Panc1 (cell line): ENCODE measurements at regions not wholly inside any gene's neighbourhood (a gene's known extent, or its start where the extent isn't known, plus 50 kb on each side); places are given as distances from the start of the nearest gene placed in this dataset.

ENCODE experiments used
- ATAC-seq: fragments of 200-7000 bp; cut with Tn5 transposase; 2 replicates; pipeline ENCODE4 v1.9.1; 2020; ENCODE audit warnings: mild to moderate bottlenecking, moderate library complexity
- BruUV-seq: library from RNA; stranded (reverse); fragments of 400-500 nt; replicated peaks from 2 replicates; lab custom pipeline; 2021; lab: Mats Ljungman, UMichigan
- CTCF ChIA-PET: fragments of 300-600 bp; sonication (Branson Sonifier 250); formaldehyde crosslinking; loops from one replicate; lab custom pipeline; 2022; ENCODE audit warnings: antibody characterized with exemption; lab: Charles Lee
- POLR2A ChIA-PET: fragments of 300-600 bp; sonication (Branson Sonifier 250); formaldehyde crosslinking; loops from one replicate; lab custom pipeline; 2022; ENCODE audit warnings: antibody characterized with exemption; lab: Charles Lee
- DNase-seq: peaks from one replicate; pipeline ENCODE4 v3.0.0-alpha.2; 2010; ENCODE audit warnings: low read depth, low spot score
- H3K27ac ChIP-seq: 2 replicates; pipeline ENCODE4 v1.5.1; 2011; ENCODE audit warnings: mild to moderate bottlenecking, low read length, inconsistent platforms
- H3K27me3 ChIP-seq: fragments of 200-500 bp; sonication (Bioruptor generic); 2 replicates; pipeline ENCODE4 v1.6.0; 2014; ENCODE audit warnings: low read length, inconsistent platforms; ENCODE audit not compliant: control insufficient read depth, insufficient read depth
- H3K36me3 ChIP-seq: fragments of 200-500 bp; sonication (Bioruptor generic); 2 replicates; pipeline ENCODE4 v1.5.1; 2014; ENCODE audit warnings: inconsistent platforms, mild to moderate bottlenecking, low read length, moderate library complexity; ENCODE audit not compliant: control insufficient read depth, insufficient read depth
- H3K4me1 ChIP-seq: 2 replicates; pipeline ENCODE4 v1.5.1; 2011; ENCODE audit warnings: inconsistent platforms, mild to moderate bottlenecking, low read length, moderate library complexity; ENCODE audit not compliant: control insufficient read depth, insufficient read depth
- H3K4me3 ChIP-seq, 2 experiments: 2 replicates each; pipeline ENCODE4 v1.5.1; 2011 to 2012; ENCODE audit warnings: low read depth in 2 of 2, low read length in 2 of 2, mild to moderate bottlenecking in 2 of 2, inconsistent platforms in 1 of 2, moderate library complexity in 1 of 2
- H3K9me3 ChIP-seq: fragments of 200-500 bp; sonication (Bioruptor generic); 2 replicates; pipeline ENCODE4 v1.5.1; 2014; ENCODE audit warnings: low read depth, mild to moderate bottlenecking, inconsistent platforms, low read length, moderate library complexity; ENCODE audit not compliant: control insufficient read depth, insufficient read depth
- POLR2AphosphoS5 ChIP-seq: IDR thresholded peaks from 2 replicates; pipeline ENCODE4 v1.6.1; 2012; ENCODE audit warnings: mild to moderate bottlenecking, low read depth, low read length, moderate library complexity
- SIN3A ChIP-seq: IDR thresholded peaks from 2 replicates; pipeline ENCODE4 v1.6.1; 2012; ENCODE audit warnings: low read depth, mild to moderate bottlenecking, low read length, moderate library complexity, borderline replicate concordance; ENCODE audit not compliant: insufficient read depth
- TCF7L2 ChIP-seq: IDR thresholded peaks from 2 replicates; pipeline ENCODE4 v1.6.1; 2011; ENCODE audit warnings: mild to moderate bottlenecking, low read depth, low read length, inconsistent platforms
- in situ Hi-C: cut with HindIII; loops from 2 replicates; pipeline ENCODE4 v1.10.0; 2016; ENCODE audit warnings: low sequenced_read_pairs, low pct_unique_long_range_greater_than_20kb
- intact Hi-C: fragments of 100-400 bp; cut with micrococcal nuclease; formaldehyde crosslinking; loops from one replicate; pipeline ENCODE4 v1.10.0; 2022; ENCODE audit not compliant: unreplicated experiment
- TF ChIP-seq, protein P1 (sequence below): fragments of 450-650 bp; IDR thresholded peaks from 2 replicates; pipeline ENCODE4 v1.5.1; 2017; ENCODE audit warnings: mild to moderate bottlenecking
- TF ChIP-seq, protein P2 (sequence below), 2 experiments: IDR thresholded peaks; 2 replicates each; pipeline ENCODE4 v1.6.1; 2011 to 2012; ENCODE audit warnings: low read depth in 2 of 2, control low read depth in 1 of 2, low read length in 1 of 2, mild to moderate bottlenecking in 1 of 2, moderate library complexity in 1 of 2; ENCODE audit not compliant: insufficient read depth in 1 of 2

DNA sequence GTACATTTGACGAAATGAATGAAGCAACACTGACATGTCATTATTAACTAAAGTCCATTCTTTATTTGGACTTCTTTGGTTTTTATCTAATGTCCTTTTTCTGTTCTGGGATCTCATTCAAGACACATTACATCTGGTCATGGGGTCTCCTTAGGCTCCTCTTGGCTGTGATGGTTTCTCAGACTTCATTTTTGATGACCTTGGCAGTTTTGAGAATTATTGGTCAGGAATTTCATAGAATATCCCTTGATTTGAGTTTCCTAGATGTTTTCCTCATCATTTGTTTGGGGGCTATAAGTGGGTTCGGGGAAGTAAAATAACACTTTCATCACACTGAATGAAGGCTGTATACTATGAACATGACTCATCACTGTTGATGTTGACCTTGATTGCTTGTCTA is 770.6 kb downstream of the AACS start:
- Histone ChIP-seq H3K4me1 (no peaks in the 10 kb centered on the region), H3K27ac (no peak overlapping the region), H3K36me3 (no peaks in the 10 kb centered on the region), H3K9me3 (no peaks in the 10 kb centered on the region), H3K27me3 (no peaks in the 10 kb centered on the region), H3K4me3 (no peak overlapping the region)
- no TSS peak for BruUV-seq
- no peak for DNase-seq
- CTCF ChIA-PET: no interaction called here
- intact Hi-C loops: no loop called here
- ATAC-seq: no peak
- POLR2A ChIA-PET: no interaction called here
- in situ Hi-C loops: no loop called here
- TF ChIP-seq, protein P1, sequence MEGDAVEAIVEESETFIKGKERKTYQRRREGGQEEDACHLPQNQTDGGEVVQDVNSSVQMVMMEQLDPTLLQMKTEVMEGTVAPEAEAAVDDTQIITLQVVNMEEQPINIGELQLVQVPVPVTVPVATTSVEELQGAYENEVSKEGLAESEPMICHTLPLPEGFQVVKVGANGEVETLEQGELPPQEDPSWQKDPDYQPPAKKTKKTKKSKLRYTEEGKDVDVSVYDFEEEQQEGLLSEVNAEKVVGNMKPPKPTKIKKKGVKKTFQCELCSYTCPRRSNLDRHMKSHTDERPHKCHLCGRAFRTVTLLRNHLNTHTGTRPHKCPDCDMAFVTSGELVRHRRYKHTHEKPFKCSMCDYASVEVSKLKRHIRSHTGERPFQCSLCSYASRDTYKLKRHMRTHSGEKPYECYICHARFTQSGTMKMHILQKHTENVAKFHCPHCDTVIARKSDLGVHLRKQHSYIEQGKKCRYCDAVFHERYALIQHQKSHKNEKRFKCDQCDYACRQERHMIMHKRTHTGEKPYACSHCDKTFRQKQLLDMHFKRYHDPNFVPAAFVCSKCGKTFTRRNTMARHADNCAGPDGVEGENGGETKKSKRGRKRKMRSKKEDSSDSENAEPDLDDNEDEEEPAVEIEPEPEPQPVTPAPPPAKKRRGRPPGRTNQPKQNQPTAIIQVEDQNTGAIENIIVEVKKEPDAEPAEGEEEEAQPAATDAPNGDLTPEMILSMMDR: no peak
- TF ChIP-seq, protein P2, sequence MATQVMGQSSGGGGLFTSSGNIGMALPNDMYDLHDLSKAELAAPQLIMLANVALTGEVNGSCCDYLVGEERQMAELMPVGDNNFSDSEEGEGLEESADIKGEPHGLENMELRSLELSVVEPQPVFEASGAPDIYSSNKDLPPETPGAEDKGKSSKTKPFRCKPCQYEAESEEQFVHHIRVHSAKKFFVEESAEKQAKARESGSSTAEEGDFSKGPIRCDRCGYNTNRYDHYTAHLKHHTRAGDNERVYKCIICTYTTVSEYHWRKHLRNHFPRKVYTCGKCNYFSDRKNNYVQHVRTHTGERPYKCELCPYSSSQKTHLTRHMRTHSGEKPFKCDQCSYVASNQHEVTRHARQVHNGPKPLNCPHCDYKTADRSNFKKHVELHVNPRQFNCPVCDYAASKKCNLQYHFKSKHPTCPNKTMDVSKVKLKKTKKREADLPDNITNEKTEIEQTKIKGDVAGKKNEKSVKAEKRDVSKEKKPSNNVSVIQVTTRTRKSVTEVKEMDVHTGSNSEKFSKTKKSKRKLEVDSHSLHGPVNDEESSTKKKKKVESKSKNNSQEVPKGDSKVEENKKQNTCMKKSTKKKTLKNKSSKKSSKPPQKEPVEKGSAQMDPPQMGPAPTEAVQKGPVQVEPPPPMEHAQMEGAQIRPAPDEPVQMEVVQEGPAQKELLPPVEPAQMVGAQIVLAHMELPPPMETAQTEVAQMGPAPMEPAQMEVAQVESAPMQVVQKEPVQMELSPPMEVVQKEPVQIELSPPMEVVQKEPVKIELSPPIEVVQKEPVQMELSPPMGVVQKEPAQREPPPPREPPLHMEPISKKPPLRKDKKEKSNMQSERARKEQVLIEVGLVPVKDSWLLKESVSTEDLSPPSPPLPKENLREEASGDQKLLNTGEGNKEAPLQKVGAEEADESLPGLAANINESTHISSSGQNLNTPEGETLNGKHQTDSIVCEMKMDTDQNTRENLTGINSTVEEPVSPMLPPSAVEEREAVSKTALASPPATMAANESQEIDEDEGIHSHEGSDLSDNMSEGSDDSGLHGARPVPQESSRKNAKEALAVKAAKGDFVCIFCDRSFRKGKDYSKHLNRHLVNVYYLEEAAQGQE (IDR thresholded peaks at IDR 0.05; ENCODE audit: insufficient read depth in 1 of 2, low read depth in 2 of 2, low read length in 1 of 2): no peak
- no peak for TF ChIP-seq POLR2AphosphoS5
- no peak for TF ChIP-seq TCF7L2
- no peak for TF ChIP-seq SIN3A

DNA sequence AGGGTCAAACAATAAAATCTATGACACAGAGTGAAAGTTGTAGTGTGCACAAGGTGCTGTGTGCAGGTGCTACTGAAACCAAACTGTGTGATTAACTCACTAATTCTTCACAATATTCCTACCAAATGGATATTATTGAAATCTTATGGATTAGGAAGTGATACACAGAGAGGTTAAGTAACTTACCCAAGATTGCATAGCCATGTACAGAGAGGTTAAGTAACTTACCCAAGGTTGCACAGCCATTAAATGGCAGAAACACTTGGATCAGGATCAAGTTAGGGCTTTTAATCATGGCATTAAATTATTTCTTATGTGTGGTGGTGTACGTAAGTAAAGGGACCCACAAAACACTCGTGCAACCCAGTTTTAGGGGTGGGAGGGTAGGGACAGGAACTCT is 771.4 kb downstream of the AACS start:
- no peak for ATAC-seq
- TF ChIP-seq SIN3A (no peak), POLR2AphosphoS5 (no peak), TCF7L2 (no peak)
- TF ChIP-seq, protein P2 (IDR thresholded peaks at IDR 0.05; ENCODE audit: insufficient read depth in 1 of 2, low read depth in 2 of 2, low read length in 1 of 2): no peak
- TF ChIP-seq, protein P1: no peak
- ChIA-PET POLR2A (no interaction called here), CTCF (no interaction called here)
- no TSS peak for BruUV-seq
- H3K27ac ChIP-seq: no peak overlapping the region
- DNase-seq: no peak
- H3K27me3 ChIP-seq: no peaks in the 10 kb centered on the region
- intact Hi-C loops (no loop called here), in situ Hi-C loops (no loop called here)
- no peaks in the 10 kb centered on the region for H3K9me3 ChIP-seq
- no peaks in the 10 kb centered on the region for H3K4me1 ChIP-seq
- no peaks in the 10 kb centered on the region for H3K36me3 ChIP-seq
- no peak overlapping the region for H3K4me3 ChIP-seq
